ENCODE measurements at regions not wholly inside any gene's neighbourhood (a gene's known extent, or its start where the extent isn't known, plus 50 kb on each side); places are given as distances from the start of the nearest gene placed in this dataset.

DNA sequence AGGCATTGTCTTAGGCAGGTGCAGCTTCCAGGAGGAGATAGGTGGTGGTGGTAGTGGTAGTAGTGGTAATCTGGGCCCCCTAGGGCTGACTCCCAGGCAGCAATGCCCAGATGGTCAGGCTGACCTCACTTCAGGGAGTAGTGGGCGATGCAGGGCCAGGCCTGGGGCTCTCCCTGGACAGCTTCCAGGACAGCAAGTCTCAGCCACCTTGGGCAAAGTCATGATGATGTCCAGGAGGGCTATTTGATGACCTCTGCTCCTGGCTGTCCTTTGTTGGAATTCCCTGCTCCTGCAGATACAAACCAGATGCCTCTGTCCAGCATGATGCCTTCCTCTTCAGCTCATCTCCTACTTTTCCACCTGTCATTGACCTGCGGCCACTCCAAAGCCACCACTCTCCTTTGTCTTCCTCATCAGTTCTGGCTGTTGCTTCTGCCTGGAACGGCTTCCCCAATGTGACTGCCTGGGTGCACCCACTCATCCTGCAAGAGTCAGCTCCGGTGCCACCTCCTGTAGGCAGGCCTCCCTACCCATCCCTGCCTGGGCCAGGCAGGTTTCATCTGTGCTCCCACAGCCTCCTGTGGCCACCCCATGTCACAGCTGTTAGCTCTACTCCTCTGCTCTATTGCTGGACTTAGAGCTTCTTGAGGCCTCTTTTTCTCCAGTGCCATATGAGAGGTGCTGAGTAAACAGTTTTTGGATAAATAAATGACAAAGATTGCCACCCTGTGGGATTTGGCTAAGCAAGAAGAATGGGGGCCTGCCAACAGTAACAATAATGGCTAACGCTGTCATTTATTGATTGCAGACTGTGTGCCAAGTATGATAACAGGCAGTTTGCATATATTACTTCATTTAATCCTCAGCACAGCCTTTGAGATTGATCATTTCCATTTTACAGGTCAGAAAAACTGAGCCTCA, 172.9 kb upstream of the NECTIN1 start:
- H2AK9ac ChIP-seq (replicated peaks; ENCODE audit: low read depth, low read length, poor library complexity): no peak overlapping the region
- WGBS, 2 experiments (ENCODE audit: extremely low coverage in 2 of 2, insufficient read length in 1 of 2): 100% methylated on average over 1 of the region's 5 CpGs; no CpG with 5 or more reads in 1 of the 2 experiments
- no peak overlapping the region for H3K9ac ChIP-seq (ENCODE audit: low read depth, low read length)
- H4K20me1 ChIP-seq (ENCODE audit: insufficient read depth, low read length): no peaks in the 10 kb centered on the region
- H3K36me3 ChIP-seq (ENCODE audit: control insufficient read depth, insufficient read depth, low read length): no peaks in the 10 kb centered on the region
- no peak overlapping the region for H2BK15ac ChIP-seq (ENCODE audit: low read depth, low read length)
- no peaks in the 10 kb centered on the region for H3K4me1 ChIP-seq (ENCODE audit: control insufficient read depth, insufficient read depth, low read length)
- CTCF ChIA-PET: no interaction called here
- H3K14ac ChIP-seq (replicated peaks; ENCODE audit: low read depth, low read length): no peak overlapping the region
- H3K27ac ChIP-seq (ENCODE audit: insufficient read depth, low read length): no peak overlapping the region
- TF ChIP-seq MAFK (IDR thresholded peaks at IDR 0.05; ENCODE audit: low read depth, low read length) (peak; percentile 18; the same call in 1 of the 2 replicates), SMC3 (IDR thresholded peaks at IDR 0.05; ENCODE audit: low read depth, low read length) (no peak)
- in situ Hi-C loops (cut with MboI; ENCODE audit: low sequenced_read_pairs): no loop called here
- H3K4me3 ChIP-seq (ENCODE audit: insufficient read depth, low read depth, low read length): no peak overlapping the region
- no peak overlapping the region for H2AK5ac ChIP-seq (ENCODE audit: low read depth, low read length)
- no peak overlapping the region for H3K18ac ChIP-seq (ENCODE audit: low read depth, low read length)
- intact Hi-C loops (cut with micrococcal nuclease): no loop called here
- H4K91ac ChIP-seq (ENCODE audit: insufficient read depth, low read depth, low read length): no peak overlapping the region
- dilution Hi-C loops (cut with HindIII; ENCODE audit: low sequenced_read_pairs, unreplicated experiment): no loop called here
- BruUV-seq (replicated peaks): no TSS peak
- H4K5ac ChIP-seq (ENCODE audit: low read depth, low read length): no peak overlapping the region
- DNase-seq (no peak), ATAC-seq (ENCODE audit: low read depth) (no peak)
- no peak overlapping the region for H2BK20ac ChIP-seq (ENCODE audit: low read depth, low read length)
- H3K4ac ChIP-seq (ENCODE audit: low read depth, low read length): no peak overlapping the region
- no peak overlapping the region for H2BK5ac ChIP-seq (ENCODE audit: low read depth, low read length, poor library complexity, severe bottlenecking)
- peaks cover 13% of the 10 kb centered on the region for H3K27me3 ChIP-seq (ENCODE audit: control insufficient read depth, insufficient read depth, low read length)
- H3K56ac ChIP-seq (ENCODE audit: extremely low read depth, insufficient read depth, low read length): no peak overlapping the region
- H3K79me1 ChIP-seq (ENCODE audit: low read depth in 1 of 2, low read length in 2 of 2): no peaks in the 10 kb centered on the region
- H2BK120ac ChIP-seq (ENCODE audit: low read depth, low read length): no peak overlapping the region
- H3K23ac ChIP-seq (ENCODE audit: low read depth, low read length): no peak overlapping the region
- H2AFZ ChIP-seq (replicated peaks; ENCODE audit: low read length, poor library complexity): no peak overlapping the region
- POLR2A ChIA-PET (ENCODE audit: unreplicated experiment): no interaction called here
- H3K4me2 ChIP-seq (ENCODE audit: low read depth, low read length): no peak overlapping the region
- H3K9me1 ChIP-seq (ENCODE audit: insufficient read depth, low read length): no peaks in the 10 kb centered on the region
- no peak overlapping the region for H4K8ac ChIP-seq (ENCODE audit: low read depth in 2 of 2, low read length in 2 of 2)
- no peaks in the 10 kb centered on the region for H3K9me3 ChIP-seq (ENCODE audit: control insufficient read depth, insufficient read depth, low read length)

Data from IMR-90 (cell line).